Fibroblast of villous mesenchyme (primary cell): ENCODE measurements at regions not wholly inside any gene's neighbourhood (a gene's known extent, or its start where the extent isn't known, plus 50 kb on each side); places are given as distances from the start of the nearest gene placed in this dataset.
"Not testable (repeated sequence)": the region's sequence is repeated elsewhere in the genome, so short reads cannot be mapped to it uniquely, and the experiment has no call there.

Source experiments
- DNase-seq: peaks from one replicate; pipeline ENCODE4 v3.0.0-alpha.2; 2010; ENCODE audit warnings: low read depth
- H3K4me3 ChIP-seq: 2 replicates; pipeline ENCODE4 v1.5.1; 2011; ENCODE audit warnings: low read depth, mild to moderate bottlenecking, low read length
- TF ChIP-seq, protein P1 (sequence below): IDR thresholded peaks from 2 replicates; pipeline ENCODE4 v1.5.1; 2012; ENCODE audit warnings: low read depth, mild to moderate bottlenecking, low read length; ENCODE audit not compliant: insufficient read depth

DNA sequence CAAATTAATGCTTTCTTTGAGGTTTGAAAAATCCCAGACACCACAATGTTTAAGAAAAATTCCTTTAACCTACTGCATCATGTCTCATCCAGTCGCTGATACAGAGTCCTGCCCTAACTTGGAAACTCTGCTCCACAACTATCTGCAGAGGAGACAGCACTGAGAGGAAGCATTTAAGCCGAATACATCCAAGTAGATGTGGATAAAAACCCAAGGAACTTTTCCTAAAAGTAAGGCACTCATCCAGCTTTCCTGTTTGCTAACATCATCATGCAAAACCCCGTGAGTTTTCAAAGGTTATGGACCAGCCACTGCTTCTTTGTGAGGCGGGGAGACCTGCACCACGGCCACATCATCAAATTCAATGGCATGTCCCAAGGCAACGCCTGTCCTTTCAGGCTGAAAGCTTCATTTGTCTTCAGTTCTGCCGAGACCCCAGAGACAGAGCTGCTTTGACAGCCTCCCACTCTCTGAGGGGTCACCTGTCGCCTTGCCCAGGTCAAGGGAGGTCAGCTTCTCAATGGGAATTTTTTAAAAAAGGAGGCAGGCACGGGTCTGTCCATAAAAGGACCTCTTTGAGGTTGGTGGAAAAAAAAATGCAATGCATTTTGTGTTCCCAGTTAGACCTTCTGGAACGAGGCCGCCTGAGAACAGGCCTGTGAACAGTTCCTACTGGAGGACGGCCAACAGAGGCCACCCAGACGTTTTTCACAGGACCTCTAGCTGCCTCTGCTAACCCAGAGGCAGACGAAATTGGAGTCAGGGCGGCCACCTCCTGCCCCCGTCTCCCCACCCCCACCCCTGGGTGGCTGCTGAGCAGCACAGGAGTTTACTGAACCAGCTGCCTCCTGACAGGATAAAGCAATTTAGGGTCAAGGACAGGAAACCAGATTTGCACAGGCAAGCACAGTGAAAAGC is 142.5 kb upstream of the HDDC2 start:
- TF ChIP-seq, protein P1, sequence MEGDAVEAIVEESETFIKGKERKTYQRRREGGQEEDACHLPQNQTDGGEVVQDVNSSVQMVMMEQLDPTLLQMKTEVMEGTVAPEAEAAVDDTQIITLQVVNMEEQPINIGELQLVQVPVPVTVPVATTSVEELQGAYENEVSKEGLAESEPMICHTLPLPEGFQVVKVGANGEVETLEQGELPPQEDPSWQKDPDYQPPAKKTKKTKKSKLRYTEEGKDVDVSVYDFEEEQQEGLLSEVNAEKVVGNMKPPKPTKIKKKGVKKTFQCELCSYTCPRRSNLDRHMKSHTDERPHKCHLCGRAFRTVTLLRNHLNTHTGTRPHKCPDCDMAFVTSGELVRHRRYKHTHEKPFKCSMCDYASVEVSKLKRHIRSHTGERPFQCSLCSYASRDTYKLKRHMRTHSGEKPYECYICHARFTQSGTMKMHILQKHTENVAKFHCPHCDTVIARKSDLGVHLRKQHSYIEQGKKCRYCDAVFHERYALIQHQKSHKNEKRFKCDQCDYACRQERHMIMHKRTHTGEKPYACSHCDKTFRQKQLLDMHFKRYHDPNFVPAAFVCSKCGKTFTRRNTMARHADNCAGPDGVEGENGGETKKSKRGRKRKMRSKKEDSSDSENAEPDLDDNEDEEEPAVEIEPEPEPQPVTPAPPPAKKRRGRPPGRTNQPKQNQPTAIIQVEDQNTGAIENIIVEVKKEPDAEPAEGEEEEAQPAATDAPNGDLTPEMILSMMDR = no peak
- no peak overlapping the region for H3K4me3 ChIP-seq
- peak; percentile 32 for DNase-seq

DNA sequence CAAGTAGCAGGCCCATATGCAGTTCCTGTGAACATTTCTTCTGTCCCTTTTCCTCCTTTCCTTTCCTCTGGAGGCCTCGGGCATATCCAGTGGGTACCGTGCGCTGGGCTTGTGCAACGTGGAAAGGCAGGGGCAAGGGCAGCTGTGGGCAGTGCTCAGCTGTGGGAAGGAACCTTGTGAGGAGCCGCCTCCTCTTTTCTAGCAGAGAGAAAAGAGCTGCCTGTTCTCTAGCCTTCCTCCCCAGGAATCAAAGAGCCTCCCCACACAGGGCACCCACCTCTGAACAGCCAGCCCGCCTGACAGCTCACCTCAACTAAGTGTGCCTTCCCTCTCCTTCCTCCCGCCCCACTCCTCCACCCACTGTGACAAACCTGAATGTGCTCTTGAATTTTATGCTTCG is 143.3 kb upstream of the HDDC2 start:
- DNase-seq = no peak
- no peak overlapping the region for H3K4me3 ChIP-seq
- TF ChIP-seq, protein P1 = no peak

DNA sequence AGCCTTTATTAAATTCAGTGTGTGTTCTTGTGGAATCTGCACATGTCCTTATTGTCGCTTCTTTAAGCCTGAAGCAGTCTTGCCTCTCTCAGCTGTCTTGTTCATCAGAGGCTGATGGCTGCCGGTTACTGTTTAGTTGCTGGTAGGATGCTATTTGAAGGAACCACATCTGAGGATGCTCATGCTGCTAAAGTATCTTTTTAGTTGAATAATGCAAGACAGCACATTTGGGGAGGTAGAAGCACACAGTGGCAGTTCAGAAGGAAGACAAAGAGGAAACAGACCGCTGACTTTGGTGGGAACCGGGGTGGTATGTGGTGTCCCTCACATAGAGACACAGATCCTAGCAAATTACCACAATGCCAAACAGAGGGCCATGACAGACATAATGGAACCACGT is 144.2 kb upstream of the HDDC2 start:
- TF ChIP-seq, protein P1 = no peak
- DNase-seq = no peak
- H3K4me3 ChIP-seq = no peak overlapping the region

DNA sequence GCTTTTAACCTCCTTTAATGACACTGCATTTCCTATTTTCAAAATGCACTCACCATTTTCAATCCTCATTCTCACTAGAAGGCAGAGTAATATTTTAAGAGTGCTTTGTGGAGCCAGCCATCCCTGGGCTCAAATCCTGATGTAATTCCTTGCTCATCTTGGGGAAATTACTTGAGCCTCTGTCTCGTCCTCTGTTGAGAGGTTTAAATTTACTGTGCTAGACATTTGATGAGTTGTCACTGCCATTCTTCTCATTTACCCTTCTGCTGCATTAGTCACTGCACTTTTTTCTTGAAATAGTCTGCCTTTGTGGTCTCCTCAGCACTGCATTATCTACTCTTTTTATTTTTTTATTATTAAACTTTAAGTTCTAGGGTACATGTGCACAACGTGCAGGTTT is 150.0 kb upstream of the HDDC2 start:
- H3K4me3 ChIP-seq = no peak overlapping the region
- no peak for DNase-seq
- TF ChIP-seq, protein P1 = no peak

DNA sequence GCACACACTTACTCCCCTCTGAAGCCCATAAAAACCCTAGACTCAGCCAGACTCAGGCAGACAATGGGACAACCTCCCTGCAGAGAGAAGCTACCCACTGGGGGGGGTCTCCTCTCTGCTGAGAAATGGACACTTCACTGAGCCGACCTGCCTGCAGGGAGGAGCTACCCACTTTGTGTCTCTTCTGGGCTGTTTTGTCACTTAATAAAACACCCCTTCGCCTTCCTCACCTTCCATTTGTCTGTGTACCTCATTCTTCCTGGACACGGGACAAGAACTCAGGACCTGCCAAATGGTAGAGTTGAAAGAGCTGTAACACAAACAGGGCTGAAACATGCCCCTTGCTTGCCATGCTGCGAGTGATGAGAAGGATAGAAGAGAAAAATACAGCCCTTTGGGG is 151.7 kb upstream of the HDDC2 start:
- H3K4me3 ChIP-seq = no peak overlapping the region
- no peak for DNase-seq
- TF ChIP-seq, protein P1 = no peak

DNA sequence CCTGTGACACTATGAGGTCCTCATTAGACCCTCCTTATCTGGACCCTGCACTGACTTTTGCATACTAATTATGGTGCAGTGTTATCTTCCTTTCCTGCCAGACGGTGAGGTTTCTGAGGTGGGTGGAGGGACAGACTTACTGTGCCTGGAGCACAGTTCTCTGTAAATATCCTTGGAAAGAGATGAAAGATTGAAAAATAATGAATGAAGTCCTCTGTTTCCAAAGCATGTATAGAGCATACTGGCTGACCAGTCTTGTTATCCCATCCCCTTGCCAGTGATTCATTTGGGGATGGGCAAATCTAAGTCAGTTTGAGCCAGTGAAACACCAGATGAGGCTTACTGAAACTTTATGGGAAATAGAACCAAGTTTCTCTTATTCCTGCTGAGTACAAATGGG is 152.6 kb upstream of the HDDC2 start:
- DNase-seq = no peak
- no peak overlapping the region for H3K4me3 ChIP-seq
- TF ChIP-seq, protein P1 = no peak

DNA sequence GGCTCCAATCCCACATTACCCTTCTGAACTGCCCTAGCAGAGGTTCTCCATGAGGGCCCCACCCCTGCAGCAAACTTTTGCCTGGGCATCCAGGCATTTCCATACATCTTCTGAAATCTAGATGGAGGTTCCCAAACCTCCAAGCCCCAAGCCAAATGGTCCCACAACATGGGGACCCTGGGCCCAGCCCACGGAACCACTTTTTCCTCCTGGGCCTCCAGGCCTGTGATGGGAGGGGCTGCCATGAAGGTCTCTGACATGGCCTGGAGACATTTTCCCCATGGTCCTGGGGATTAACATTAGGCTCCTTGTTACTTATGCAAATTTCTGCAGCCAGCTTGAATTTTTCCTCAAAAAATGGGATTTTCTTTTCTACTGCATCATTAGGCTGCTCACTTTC is 156.7 kb upstream of the HDDC2 start:
- DNase-seq, H3K4me3 ChIP-seq: not testable (repeated sequence)

DNA sequence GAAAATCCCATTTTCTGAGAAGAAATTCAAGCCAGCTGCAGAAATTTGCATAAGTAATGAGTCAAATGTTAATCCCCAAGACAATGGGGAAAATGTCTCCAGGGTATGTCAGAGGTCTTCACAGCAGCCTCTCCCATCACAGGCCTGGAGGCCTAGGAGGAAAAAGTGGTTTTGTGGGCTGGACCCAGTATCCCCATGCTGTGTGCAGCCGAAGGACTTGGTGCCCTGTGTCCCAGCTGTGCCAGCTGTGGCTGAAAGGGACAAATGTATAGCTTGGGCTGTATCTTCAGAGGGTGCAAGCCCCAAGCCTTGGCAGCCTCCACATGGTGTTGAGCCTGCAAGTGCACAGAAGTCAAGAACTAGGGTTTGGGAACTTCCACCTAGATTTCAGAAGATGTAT is 163.6 kb upstream of the HDDC2 start:
- DNase-seq = not testable (repeated sequence)

More for the DNA sequence above, 163.6 kb upstream of the HDDC2 start:
- not testable (repeated sequence) for H3K4me3 ChIP-seq
